GM23338 (cell line): ENCODE measurements at regions not wholly inside any gene's neighbourhood (a gene's known extent, or its start where the extent isn't known, plus 50 kb on each side); places are given as distances from the start of the nearest gene placed in this dataset.

Source experiments
- ATAC-seq: fragments of 200-7000 bp; cut with Tn5 transposase; 3 replicates; pipeline ENCODE4 v1.9.1; 2020
- DNase-seq: peaks from one replicate; pipeline ENCODE4 v3.0.0-alpha.2; 2015; ENCODE audit warnings: low spot score
- H2AFZ ChIP-seq: fragments of 200-600 bp; sonication (generic); 2 replicates; pipeline ENCODE4 v1.8.0; 2016; ENCODE audit warnings: antibody characterized with exemption, mild to moderate bottlenecking, moderate library complexity
- H3F3A ChIP-seq: fragments of 200-600 bp; sonication (generic); replicated peaks from 2 replicates; pipeline ENCODE4 v1.8.0; 2017; ENCODE audit warnings: antibody characterized with exemption, mixed run types, low read depth
- H3K27ac ChIP-seq: fragments of 200-600 bp; sonication (generic); 2 replicates; pipeline ENCODE4 v1.6.1; 2016; ENCODE audit warnings: low read depth
- H3K27me3 ChIP-seq: fragments of 200-600 bp; sonication (generic); 2 replicates; pipeline ENCODE4 v1.8.0; 2016; ENCODE audit warnings: mild to moderate bottlenecking, mixed run types, moderate library complexity; ENCODE audit not compliant: insufficient read depth
- H3K36me3 ChIP-seq: fragments of 200-600 bp; sonication (generic); 2 replicates; pipeline ENCODE4 v1.8.0; 2016; ENCODE audit warnings: mild to moderate bottlenecking; ENCODE audit not compliant: insufficient read depth
- H3K4me1 ChIP-seq: fragments of 200-600 bp; sonication (generic); 2 replicates; pipeline ENCODE4 v1.8.0; 2016; ENCODE audit warnings: mild to moderate bottlenecking, moderate library complexity; ENCODE audit not compliant: insufficient read depth
- H3K4me2 ChIP-seq: fragments of 200-600 bp; sonication (generic); 2 replicates; pipeline ENCODE4 v1.7.1; 2017; ENCODE audit warnings: mixed run types
- H3K4me3 ChIP-seq: fragments of 200-600 bp; sonication (generic); 2 replicates; pipeline ENCODE4 v1.6.1; 2016; ENCODE audit warnings: mixed run types
- H3K79me2 ChIP-seq: fragments of 200-600 bp; sonication (generic); replicated peaks from 2 replicates; pipeline ENCODE4 v1.8.0; 2017; ENCODE audit warnings: mild to moderate bottlenecking; ENCODE audit not compliant: insufficient read depth
- H3K9me2 ChIP-seq: fragments of 200-600 bp; sonication (generic); 2 replicates; pipeline ENCODE4 v1.8.0; 2017; ENCODE audit not compliant: insufficient read depth
- H4K20me1 ChIP-seq: fragments of 200-600 bp; sonication (generic); replicated peaks from 2 replicates; pipeline ENCODE4 v1.8.0; 2017; ENCODE audit warnings: mild to moderate bottlenecking; ENCODE audit not compliant: insufficient read depth
- H3K27ac Mint-ChIP-seq: 2 replicates; pipeline ENCODE4 v1.8.0; 2020; ENCODE audit warnings: inconsistent platforms, mild to moderate bottlenecking, moderate library complexity, mixed read lengths
- H3K27me3 Mint-ChIP-seq: 3 replicates; pipeline ENCODE4 v1.8.0; 2022; ENCODE audit warnings: low read depth, mild to moderate bottlenecking, moderate library complexity, mixed read lengths, inconsistent platforms; ENCODE audit not compliant: insufficient read depth, poor library complexity
- H3K36me3 Mint-ChIP-seq: 3 replicates; pipeline ENCODE4 v1.8.0; 2021; ENCODE audit warnings: low read depth, mild to moderate bottlenecking, inconsistent platforms, moderate library complexity, mixed read lengths
- H3K4me1 Mint-ChIP-seq: 3 replicates; pipeline ENCODE4 v1.8.0; 2020; ENCODE audit warnings: mild to moderate bottlenecking, inconsistent platforms, mixed read lengths
- H3K4me3 Mint-ChIP-seq: 3 replicates; pipeline ENCODE4 v1.8.0; 2021; ENCODE audit warnings: moderate library complexity, mild to moderate bottlenecking, inconsistent platforms, mixed read lengths
- H3K9me3 Mint-ChIP-seq: 3 replicates; pipeline ENCODE4 v1.8.0; 2020; ENCODE audit warnings: moderate library complexity, mild to moderate bottlenecking, inconsistent platforms, mixed read lengths
- CREB1 ChIP-seq: fragments of 250-450 bp; sonication (Bioruptor Pico); IDR thresholded peaks from 2 replicates; pipeline ENCODE4 v1.5.0; 2020; ENCODE audit warnings: low read depth, mild to moderate bottlenecking, moderate library complexity
- EZH2phosphoT487 ChIP-seq: fragments of 200-600 bp; sonication (generic); IDR thresholded peaks from one replicate; pipeline ENCODE4 v1.8.1; 2018; ENCODE audit warnings: antibody characterized with exemption; ENCODE audit not compliant: unreplicated experiment
- JUNB ChIP-seq: IDR thresholded peaks from one replicate; pipeline ENCODE4 v1.6.1; 2016; ENCODE audit warnings: antibody characterized with exemption; ENCODE audit not compliant: unreplicated experiment
- NANOG ChIP-seq: IDR thresholded peaks from 2 replicates; pipeline ENCODE4 v1.6.1; 2016; ENCODE audit warnings: antibody characterized with exemption, borderline replicate concordance
- STAT1 ChIP-seq: IDR thresholded peaks from one replicate; pipeline ENCODE4 v1.6.1; 2016; ENCODE audit warnings: antibody characterized with exemption; ENCODE audit not compliant: unreplicated experiment
- ZNF331 ChIP-seq: fragments of 250-450 bp; sonication (Bioruptor Pico); IDR thresholded peaks from 2 replicates; pipeline ENCODE4 v1.5.0; 2020; ENCODE audit warnings: low read depth, mild to moderate bottlenecking, moderate library complexity
- TF ChIP-seq, protein P1 (sequence below): IDR thresholded peaks from one replicate; pipeline ENCODE4 v1.6.1; 2018; ENCODE audit warnings: antibody characterized with exemption; ENCODE audit not compliant: unreplicated experiment
- TF ChIP-seq, protein P2 (sequence below): IDR thresholded peaks from 2 replicates; pipeline ENCODE4 v1.6.1; 2016; ENCODE audit warnings: antibody characterized with exemption
- TF ChIP-seq, protein P3 (sequence below): fragments of 250-450 bp; sonication (Bioruptor Pico); IDR thresholded peaks from 2 replicates; pipeline ENCODE4 v1.5.0; 2020; ENCODE audit warnings: mild to moderate bottlenecking, moderate library complexity

DNA sequence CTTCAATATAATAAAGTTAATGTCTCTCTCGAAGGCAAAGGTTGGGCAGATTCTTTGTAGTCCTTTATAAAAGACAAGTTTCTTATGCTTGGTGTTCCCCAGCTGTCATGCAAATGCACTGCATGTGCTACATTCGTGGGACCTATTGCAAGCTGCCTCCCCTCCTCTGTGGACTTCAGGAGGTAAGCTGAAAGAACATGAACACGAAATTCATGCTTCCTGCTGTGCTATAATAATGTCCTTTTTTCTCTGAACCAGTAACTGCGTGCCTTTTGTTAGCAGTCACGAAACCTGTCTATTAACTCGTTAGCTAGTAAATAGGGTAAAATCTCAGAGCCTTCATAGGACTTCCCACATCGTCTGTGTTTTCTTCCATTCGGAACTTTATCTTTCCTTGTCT, 363.5 kb downstream of the CDH9 start (continued):
- no peak for TF ChIP-seq EZH2phosphoT487
- TF ChIP-seq, protein P1, sequence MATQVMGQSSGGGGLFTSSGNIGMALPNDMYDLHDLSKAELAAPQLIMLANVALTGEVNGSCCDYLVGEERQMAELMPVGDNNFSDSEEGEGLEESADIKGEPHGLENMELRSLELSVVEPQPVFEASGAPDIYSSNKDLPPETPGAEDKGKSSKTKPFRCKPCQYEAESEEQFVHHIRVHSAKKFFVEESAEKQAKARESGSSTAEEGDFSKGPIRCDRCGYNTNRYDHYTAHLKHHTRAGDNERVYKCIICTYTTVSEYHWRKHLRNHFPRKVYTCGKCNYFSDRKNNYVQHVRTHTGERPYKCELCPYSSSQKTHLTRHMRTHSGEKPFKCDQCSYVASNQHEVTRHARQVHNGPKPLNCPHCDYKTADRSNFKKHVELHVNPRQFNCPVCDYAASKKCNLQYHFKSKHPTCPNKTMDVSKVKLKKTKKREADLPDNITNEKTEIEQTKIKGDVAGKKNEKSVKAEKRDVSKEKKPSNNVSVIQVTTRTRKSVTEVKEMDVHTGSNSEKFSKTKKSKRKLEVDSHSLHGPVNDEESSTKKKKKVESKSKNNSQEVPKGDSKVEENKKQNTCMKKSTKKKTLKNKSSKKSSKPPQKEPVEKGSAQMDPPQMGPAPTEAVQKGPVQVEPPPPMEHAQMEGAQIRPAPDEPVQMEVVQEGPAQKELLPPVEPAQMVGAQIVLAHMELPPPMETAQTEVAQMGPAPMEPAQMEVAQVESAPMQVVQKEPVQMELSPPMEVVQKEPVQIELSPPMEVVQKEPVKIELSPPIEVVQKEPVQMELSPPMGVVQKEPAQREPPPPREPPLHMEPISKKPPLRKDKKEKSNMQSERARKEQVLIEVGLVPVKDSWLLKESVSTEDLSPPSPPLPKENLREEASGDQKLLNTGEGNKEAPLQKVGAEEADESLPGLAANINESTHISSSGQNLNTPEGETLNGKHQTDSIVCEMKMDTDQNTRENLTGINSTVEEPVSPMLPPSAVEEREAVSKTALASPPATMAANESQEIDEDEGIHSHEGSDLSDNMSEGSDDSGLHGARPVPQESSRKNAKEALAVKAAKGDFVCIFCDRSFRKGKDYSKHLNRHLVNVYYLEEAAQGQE = no peak

DNA sequence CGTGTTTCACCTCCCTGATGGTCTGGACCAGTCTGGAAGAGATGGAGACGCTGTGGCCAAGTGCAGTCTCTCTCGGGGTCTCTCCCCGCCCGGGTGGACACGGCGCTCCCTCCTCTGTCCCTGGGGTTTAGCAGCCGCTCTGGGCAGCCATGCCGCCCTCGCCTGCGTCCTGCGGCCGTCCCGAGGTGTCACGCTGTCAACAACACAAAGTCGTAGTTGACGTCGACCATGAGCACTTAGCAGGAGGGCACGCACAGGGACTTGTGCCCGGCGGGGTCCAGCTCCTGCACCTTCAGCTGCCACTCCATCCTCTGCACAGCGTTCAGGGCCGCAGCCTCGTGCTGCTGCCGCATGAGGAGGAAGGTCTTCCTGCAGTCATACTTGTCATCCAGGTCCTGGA, 368.9 kb downstream of the CDH9 start:
- no peaks in the 10 kb centered on the region for H3K4me1 ChIP-seq
- Mint-ChIP-seq H3K27me3 (no peaks in the 10 kb centered on the region), H3K9me3 (no peaks in the 10 kb centered on the region), H3K4me3 (no peak overlapping the region), H3K4me1 (no peaks in the 10 kb centered on the region), H3K36me3 (no peaks in the 10 kb centered on the region), H3K27ac (no peak overlapping the region)
- ATAC-seq (no peak), DNase-seq (no peak)
- no peak overlapping the region for H3K4me3 ChIP-seq
- H3K36me3 ChIP-seq = no peaks in the 10 kb centered on the region
- H4K20me1 ChIP-seq = no peaks in the 10 kb centered on the region
- H3K27ac ChIP-seq = no peak overlapping the region
- no peaks in the 10 kb centered on the region for H3K9me2 ChIP-seq
- no peak overlapping the region for H2AFZ ChIP-seq
- no peaks in the 10 kb centered on the region for H3K79me2 ChIP-seq
- TF ChIP-seq NANOG (no peak), STAT1 (no peak), EZH2phosphoT487 (no peak), JUNB (no peak), ZNF331 (CRISPR knock-in tag) (no peak), CREB1 (CRISPR knock-in tag) (no peak)
- TF ChIP-seq, protein P2, sequence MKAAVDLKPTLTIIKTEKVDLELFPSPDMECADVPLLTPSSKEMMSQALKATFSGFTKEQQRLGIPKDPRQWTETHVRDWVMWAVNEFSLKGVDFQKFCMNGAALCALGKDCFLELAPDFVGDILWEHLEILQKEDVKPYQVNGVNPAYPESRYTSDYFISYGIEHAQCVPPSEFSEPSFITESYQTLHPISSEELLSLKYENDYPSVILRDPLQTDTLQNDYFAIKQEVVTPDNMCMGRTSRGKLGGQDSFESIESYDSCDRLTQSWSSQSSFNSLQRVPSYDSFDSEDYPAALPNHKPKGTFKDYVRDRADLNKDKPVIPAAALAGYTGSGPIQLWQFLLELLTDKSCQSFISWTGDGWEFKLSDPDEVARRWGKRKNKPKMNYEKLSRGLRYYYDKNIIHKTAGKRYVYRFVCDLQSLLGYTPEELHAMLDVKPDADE = no peak
- TF ChIP-seq, protein P3, sequence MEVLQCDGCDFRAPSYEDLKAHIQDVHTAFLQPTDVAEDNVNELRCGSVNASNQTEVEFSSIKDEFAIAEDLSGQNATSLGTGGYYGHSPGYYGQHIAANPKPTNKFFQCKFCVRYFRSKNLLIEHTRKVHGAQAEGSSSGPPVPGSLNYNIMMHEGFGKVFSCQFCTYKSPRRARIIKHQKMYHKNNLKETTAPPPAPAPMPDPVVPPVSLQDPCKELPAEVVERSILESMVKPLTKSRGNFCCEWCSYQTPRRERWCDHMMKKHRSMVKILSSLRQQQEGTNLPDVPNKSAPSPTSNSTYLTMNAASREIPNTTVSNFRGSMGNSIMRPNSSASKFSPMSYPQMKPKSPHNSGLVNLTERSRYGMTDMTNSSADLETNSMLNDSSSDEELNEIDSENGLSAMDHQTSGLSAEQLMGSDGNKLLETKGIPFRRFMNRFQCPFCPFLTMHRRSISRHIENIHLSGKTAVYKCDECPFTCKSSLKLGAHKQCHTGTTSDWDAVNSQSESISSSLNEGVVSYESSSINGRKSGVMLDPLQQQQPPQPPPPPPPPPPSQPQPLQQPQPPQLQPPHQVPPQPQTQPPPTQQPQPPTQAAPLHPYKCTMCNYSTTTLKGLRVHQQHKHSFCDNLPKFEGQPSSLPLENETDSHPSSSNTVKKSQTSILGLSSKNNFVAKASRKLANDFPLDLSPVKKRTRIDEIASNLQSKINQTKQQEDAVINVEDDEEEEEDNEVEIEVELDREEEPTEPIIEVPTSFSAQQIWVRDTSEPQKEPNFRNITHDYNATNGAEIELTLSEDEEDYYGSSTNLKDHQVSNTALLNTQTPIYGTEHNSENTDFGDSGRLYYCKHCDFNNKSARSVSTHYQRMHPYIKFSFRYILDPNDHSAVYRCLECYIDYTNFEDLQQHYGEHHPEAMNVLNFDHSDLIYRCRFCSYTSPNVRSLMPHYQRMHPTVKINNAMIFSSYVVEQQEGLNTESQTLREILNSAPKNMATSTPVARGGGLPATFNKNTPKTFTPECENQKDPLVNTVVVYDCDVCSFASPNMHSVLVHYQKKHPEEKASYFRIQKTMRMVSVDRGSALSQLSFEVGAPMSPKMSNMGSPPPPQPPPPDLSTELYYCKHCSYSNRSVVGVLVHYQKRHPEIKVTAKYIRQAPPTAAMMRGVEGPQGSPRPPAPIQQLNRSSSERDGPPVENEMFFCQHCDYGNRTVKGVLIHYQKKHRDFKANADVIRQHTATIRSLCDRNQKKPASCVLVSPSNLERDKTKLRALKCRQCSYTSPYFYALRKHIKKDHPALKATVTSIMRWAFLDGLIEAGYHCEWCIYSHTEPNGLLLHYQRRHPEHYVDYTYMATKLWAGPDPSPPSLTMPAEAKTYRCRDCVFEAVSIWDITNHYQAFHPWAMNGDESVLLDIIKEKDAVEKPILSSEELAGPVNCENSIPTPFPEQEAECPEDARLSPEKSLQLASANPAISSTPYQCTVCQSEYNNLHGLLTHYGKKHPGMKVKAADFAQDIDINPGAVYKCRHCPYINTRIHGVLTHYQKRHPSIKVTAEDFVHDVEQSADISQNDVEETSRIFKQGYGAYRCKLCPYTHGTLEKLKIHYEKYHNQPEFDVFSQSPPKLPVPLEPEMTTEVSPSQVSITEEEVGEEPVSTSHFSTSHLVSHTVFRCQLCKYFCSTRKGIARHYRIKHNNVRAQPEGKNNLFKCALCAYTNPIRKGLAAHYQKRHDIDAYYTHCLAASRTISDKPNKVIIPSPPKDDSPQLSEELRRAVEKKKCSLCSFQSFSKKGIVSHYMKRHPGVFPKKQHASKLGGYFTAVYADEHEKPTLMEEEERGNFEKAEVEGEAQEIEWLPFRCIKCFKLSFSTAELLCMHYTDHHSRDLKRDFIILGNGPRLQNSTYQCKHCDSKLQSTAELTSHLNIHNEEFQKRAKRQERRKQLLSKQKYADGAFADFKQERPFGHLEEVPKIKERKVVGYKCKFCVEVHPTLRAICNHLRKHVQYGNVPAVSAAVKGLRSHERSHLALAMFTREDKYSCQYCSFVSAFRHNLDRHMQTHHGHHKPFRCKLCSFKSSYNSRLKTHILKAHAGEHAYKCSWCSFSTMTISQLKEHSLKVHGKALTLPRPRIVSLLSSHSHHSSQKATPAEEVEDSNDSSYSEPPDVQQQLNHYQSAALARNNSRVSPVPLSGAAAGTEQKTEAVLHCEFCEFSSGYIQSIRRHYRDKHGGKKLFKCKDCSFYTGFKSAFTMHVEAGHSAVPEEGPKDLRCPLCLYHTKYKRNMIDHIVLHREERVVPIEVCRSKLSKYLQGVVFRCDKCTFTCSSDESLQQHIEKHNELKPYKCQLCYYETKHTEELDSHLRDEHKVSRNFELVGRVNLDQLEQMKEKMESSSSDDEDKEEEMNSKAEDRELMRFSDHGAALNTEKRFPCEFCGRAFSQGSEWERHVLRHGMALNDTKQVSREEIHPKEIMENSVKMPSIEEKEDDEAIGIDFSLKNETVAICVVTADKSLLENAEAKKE = no peak
- H3F3A ChIP-seq = no peaks in the 10 kb centered on the region
- H3K27me3 ChIP-seq = no peaks in the 10 kb centered on the region
- H3K4me2 ChIP-seq = no peak overlapping the region
